Epithelial cell of esophagus (primary cell): ENCODE measurements at regions not wholly inside any gene's neighbourhood (a gene's known extent, or its start where the extent isn't known, plus 50 kb on each side); places are given as distances from the start of the nearest gene placed in this dataset.

Source experiments
- DNase-seq: peaks from one replicate; pipeline ENCODE4 v3.0.0; 2010; ENCODE audit warnings: low read depth
- H3K4me3 ChIP-seq: 2 replicates; pipeline ENCODE4 v1.5.1; 2011; ENCODE audit warnings: mild to moderate bottlenecking, low read length, control low read depth
- TF ChIP-seq, protein P1 (sequence below): IDR thresholded peaks from 2 replicates; pipeline ENCODE4 v1.5.1; 2011; ENCODE audit warnings: low read depth, mild to moderate bottlenecking, low read length, control low read depth, inconsistent platforms; ENCODE audit not compliant: insufficient read depth; ENCODE audit errors: missing control alignments

DNA sequence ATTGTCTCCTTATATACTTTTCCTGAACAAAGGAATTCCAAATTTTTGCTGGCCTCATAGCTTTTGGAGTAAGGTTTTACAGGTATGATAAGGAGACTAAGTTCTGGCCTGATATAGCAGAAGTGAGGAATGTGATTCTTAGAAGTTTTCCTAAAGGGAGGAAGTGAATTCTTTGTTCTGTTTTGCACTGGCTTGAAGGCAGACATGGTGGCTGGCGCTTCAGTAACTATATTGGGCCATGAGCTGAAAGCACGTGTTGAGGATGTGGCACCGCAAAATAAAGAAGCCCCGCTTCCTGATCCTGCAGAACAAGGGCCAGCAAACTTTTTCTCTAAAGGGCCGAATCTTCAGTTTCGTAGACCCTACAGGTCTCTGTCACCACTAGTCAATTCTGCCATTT is 224.2 kb downstream of the SNX18 start:
- DNase-seq, result no peak
- no peak overlapping the region for H3K4me3 ChIP-seq
- TF ChIP-seq, protein P1, sequence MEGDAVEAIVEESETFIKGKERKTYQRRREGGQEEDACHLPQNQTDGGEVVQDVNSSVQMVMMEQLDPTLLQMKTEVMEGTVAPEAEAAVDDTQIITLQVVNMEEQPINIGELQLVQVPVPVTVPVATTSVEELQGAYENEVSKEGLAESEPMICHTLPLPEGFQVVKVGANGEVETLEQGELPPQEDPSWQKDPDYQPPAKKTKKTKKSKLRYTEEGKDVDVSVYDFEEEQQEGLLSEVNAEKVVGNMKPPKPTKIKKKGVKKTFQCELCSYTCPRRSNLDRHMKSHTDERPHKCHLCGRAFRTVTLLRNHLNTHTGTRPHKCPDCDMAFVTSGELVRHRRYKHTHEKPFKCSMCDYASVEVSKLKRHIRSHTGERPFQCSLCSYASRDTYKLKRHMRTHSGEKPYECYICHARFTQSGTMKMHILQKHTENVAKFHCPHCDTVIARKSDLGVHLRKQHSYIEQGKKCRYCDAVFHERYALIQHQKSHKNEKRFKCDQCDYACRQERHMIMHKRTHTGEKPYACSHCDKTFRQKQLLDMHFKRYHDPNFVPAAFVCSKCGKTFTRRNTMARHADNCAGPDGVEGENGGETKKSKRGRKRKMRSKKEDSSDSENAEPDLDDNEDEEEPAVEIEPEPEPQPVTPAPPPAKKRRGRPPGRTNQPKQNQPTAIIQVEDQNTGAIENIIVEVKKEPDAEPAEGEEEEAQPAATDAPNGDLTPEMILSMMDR, result no peak

DNA sequence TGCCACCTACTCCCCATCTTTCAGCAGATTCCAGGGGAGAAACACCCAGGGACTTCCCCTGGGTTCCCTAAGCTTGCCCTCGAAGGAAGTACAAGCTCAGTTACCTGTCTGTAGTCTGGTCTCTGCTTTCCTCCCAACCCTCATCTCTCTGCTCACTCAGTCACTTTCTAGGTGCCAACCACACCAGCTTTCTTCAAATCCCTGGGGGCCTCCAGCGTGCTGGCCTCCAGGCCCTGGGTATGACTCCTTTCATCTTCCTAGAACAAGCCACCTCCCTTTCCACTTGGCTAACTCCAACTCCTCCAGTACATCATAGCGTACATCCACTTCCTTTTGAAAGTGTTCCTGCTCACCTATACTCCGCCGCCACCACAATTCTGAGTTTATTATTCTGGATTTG is 222.6 kb downstream of the SNX18 start:
- TF ChIP-seq, protein P1, result no peak
- H3K4me3 ChIP-seq, result no peak overlapping the region
- no peak for DNase-seq

- TF ChIP-seq, protein P1, result no peak
- DNase-seq, result no peak
- H3K4me3 ChIP-seq, result no peak overlapping the region
These were observed 221.8 kb downstream of the SNX18 start for GRCh38 chr5:54739371-54739770.

GRCh38 chr5:54738973-54739367 is 221.4 kb downstream of the SNX18 start:
- TF ChIP-seq, protein P1, result no peak
- no peak overlapping the region for H3K4me3 ChIP-seq
- DNase-seq, result no peak

DNA sequence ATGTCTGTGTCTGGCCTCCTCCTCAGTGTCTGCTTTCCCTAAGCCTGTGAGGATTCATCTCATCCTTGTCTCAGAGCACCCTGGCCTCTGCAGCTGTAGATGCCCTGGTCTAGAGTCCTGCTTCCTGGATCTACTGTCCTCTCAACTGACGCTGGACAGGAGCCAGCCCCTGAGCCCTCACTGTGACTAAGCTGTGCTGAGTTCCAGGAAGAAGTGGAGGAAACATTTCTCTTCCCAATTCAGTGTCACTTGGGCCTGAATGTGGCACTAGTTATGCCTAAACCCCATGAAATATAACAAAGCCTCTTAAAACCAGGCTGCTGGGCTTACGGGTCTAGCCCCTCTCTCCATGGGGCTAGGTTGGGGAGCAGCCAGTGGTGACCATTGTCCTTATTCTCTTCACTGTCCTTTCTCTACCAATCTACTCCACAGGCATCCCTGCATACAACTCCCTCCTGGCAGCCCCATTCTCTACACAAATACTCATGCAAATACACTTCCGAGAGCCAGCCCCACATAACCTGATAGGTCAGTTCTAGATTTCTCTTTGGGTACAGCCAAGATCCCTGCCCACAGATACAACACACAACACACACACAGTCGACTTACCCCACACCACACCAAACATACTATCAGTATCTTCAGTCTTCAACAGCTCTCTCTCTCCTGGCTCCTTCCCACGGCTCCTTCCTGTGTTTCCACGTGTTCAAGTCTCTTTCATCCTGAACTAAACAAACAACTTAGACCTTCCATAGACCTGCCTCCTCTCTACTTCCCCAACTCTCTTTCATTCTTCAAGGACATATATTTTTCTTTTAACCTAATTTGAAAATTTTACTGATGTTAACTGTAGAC is 220.8 kb downstream of the SNX18 start:
- DNase-seq, result peak; percentile 52
- TF ChIP-seq, protein P1, result no peak
- no peak overlapping the region for H3K4me3 ChIP-seq

- H3K4me3 ChIP-seq, result no peak overlapping the region
- TF ChIP-seq, protein P1, result no peak
- no peak for DNase-seq
These were observed 218.6 kb downstream of the SNX18 start for GRCh38 chr5:54736003-54736797.
